ENCODE measurements at regions not wholly inside any gene's neighbourhood (a gene's known extent, or its start where the extent isn't known, plus 50 kb on each side); places are given as distances from the start of the nearest gene placed in this dataset.
A peak's percentile ranks its signal among the peaks of the same experiment; 100 is the strongest.

- no peak for ATAC-seq
- TF ChIP-seq PATZ1 (CRISPR knock-in tag; IDR thresholded peaks at IDR 0.05; ENCODE audit: borderline replicate concordance), result no peak
- no peak for TF ChIP-seq ARNTL (CRISPR knock-in tag; IDR thresholded peaks at IDR 0.05; ENCODE audit: borderline replicate concordance, low read depth)
- no peak for TF ChIP-seq ZC3H10 (CRISPR knock-in tag; IDR thresholded peaks at IDR 0.05)
- TF ChIP-seq OSR1 (CRISPR knock-in tag; IDR thresholded peaks at IDR 0.05), result no peak
- no peak for TF ChIP-seq ZNF70 (CRISPR knock-in tag; IDR thresholded peaks at IDR 0.05)
- no peak for TF ChIP-seq ZNF565 (CRISPR knock-in tag; conservative IDR thresholded peaks at IDR 0.05; ENCODE audit: low read depth)
- no peak for TF ChIP-seq TCF4 (CRISPR knock-in tag; IDR thresholded peaks at IDR 0.05; ENCODE audit: borderline replicate concordance)
- TF ChIP-seq ZNF8 (CRISPR knock-in tag; IDR thresholded peaks at IDR 0.05), result no peak
- TF ChIP-seq CSDC2 (CRISPR knock-in tag; IDR thresholded peaks at IDR 0.05), result no peak
- no peak for TF ChIP-seq ISL1 (CRISPR knock-in tag; IDR thresholded peaks at IDR 0.05)
- TF ChIP-seq TSHZ2 (CRISPR knock-in tag; IDR thresholded peaks at IDR 0.05), result no peak
- TF ChIP-seq SNAI2 (CRISPR knock-in tag; IDR thresholded peaks at IDR 0.05), result no peak
- TF ChIP-seq PPARA (CRISPR knock-in tag; IDR thresholded peaks at IDR 0.05; ENCODE audit: borderline replicate concordance), result no peak
- no peak for TF ChIP-seq GLIS3 (CRISPR knock-in tag; IDR thresholded peaks at IDR 0.05)
- no peak for TF ChIP-seq ZFP3 (CRISPR knock-in tag; IDR thresholded peaks at IDR 0.05)
- no peak for TF ChIP-seq TOX (CRISPR knock-in tag; IDR thresholded peaks at IDR 0.05; ENCODE audit: borderline replicate concordance)
- no peak for TF ChIP-seq CREB5 (CRISPR knock-in tag; IDR thresholded peaks at IDR 0.05; ENCODE audit: low read depth)
- TF ChIP-seq RARB (CRISPR knock-in tag; IDR thresholded peaks at IDR 0.05), result no peak
- TF ChIP-seq BACH2 (CRISPR knock-in tag; IDR thresholded peaks at IDR 0.05; ENCODE audit: borderline replicate concordance), result no peak
Measured at GRCh38 chr9:111149018-111149759, 110.9 kb upstream of the LPAR1 start.

- 0 out of 2 replicates have a peak, but pooled peaks have one; percentile 19 for TF ChIP-seq TSHZ2 (CRISPR knock-in tag; IDR thresholded peaks at IDR 0.05)
- TF ChIP-seq CSRNP3 (CRISPR knock-in tag; IDR thresholded peaks at IDR 0.05), result no peak
- no peak for TF ChIP-seq ZFP30 (CRISPR knock-in tag; IDR thresholded peaks at IDR 0.05)
- peak; percentile 36; the same call in 1 of the 3 replicates for ATAC-seq
Measured at GRCh38 chr9:111148052-111149017, 110.1 kb upstream of the LPAR1 start.

All from SK-N-SH treated with all-trans-retinoic acid at 6 μM for 48 hours (cell line).